AG04450 (cell line): ENCODE measurements at regions not wholly inside any gene's neighbourhood (a gene's known extent, or its start where the extent isn't known, plus 50 kb on each side); places are given as distances from the start of the nearest gene placed in this dataset.
"Not testable (repeated sequence)": the region's sequence is repeated elsewhere in the genome, so short reads cannot be mapped to it uniquely, and the experiment has no call there.

Source experiments
- CTCF ChIA-PET: fragments of 300-600, 350-600 bp; formaldehyde crosslinking; extraction: SDS; loops from one replicate; lab custom pipeline; 2022; ENCODE audit warnings: antibody characterized with exemption, inconsistent platforms; lab: Charles Lee
- POLR2A ChIA-PET: fragments of 350-600 bp; formaldehyde crosslinking; extraction: SDS; loops from one replicate; lab custom pipeline; 2021; ENCODE audit warnings: antibody characterized with exemption, inconsistent platforms; lab: Yijun Ruan, JAX
- DNase-seq: peaks from one replicate; pipeline ENCODE4 v3.0.0-alpha.2; 2011; ENCODE audit warnings: low read depth, low spot score
- H3K27ac ChIP-seq: one replicate; pipeline ENCODE4 v1.5.1; 2012; ENCODE audit warnings: low read depth, low read length, control low read depth
- H3K27me3 ChIP-seq: one replicate; pipeline ENCODE4 v1.6.0; 2012; ENCODE audit warnings: low read length; ENCODE audit not compliant: control insufficient read depth, insufficient read depth
- H3K4me3 ChIP-seq: 2 replicates; pipeline ENCODE4 v1.5.1; 2011; ENCODE audit warnings: mild to moderate bottlenecking, low read depth, low read length, control low read depth
- H3K9me3 ChIP-seq: 2 replicates; pipeline ENCODE4 v1.5.1; 2012; ENCODE audit warnings: low read length; ENCODE audit not compliant: control insufficient read depth, insufficient read depth
- CTCF ChIP-seq: IDR thresholded peaks from 2 replicates; pipeline ENCODE4 v1.5.1; 2011; ENCODE audit warnings: low read depth, low read length, control low read depth, inconsistent platforms

DNA sequence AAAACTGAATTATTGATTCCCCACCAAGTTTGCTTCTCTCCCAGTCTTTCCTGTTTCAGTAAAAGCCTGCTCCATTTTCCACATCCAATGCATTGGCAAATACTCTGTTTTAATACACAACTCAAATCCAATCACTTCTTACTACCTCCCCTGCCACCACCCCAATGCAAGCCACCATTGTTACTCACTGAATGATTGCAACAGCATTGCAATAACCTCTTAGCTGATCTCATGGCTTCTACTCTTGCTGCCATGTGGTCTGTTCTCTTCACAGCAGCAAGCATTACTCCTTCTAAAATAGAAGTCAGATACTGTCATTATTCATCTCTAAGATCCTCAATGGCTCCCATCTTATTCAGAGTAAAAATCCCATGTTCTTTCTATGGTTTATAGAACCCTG, 123.4 kb downstream of the ATP6V1G3 start:
- Histone ChIP-seq H3K9me3 (no peaks in the 10 kb centered on the region), H3K27ac (no peak overlapping the region), H3K27me3 (no peaks in the 10 kb centered on the region), H3K4me3 (no peak overlapping the region)
- no peak for TF ChIP-seq CTCF
- DNase-seq, result no peak
- ChIA-PET POLR2A (no interaction called here), CTCF (no interaction called here)

- POLR2A ChIA-PET, result no interaction called here
- Histone ChIP-seq H3K4me3 (no peak overlapping the region), H3K27me3 (no peaks in the 10 kb centered on the region), H3K27ac (no peak overlapping the region), H3K9me3 (no peaks in the 10 kb centered on the region)
- DNase-seq, result peak; percentile 8
- CTCF ChIA-PET, result no interaction called here
- TF ChIP-seq CTCF, result no peak
Observed at GRCh38 chr1:198416296-198416695, 124.2 kb downstream of the ATP6V1G3 start.

DNA sequence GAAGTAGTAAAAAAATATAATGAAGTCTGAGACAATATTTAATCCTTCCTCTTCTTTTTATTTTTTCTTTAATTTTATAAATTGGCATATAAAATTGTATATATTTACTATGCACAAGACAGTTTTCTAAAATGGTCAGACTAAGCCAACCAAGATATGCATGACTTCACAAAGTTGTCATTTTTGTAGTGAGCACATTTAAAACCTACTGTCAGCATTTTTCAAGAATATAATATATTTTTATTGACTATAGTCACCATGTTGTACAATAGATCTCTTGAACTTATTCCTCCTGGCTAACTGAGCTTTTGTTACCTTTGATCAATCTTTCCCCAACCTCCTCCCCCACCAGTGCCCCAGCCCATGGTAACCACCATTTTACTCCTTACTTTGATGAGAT, 129.2 kb downstream of the ATP6V1G3 start:
- ChIA-PET POLR2A (no interaction called here), CTCF (no interaction called here)
- H3K27me3 ChIP-seq, result no peaks in the 10 kb centered on the region
- DNase-seq, result no peak
- H3K9me3 ChIP-seq, result no peaks in the 10 kb centered on the region
- H3K4me3 ChIP-seq, result no peak overlapping the region
- H3K27ac ChIP-seq, result no peak overlapping the region
- TF ChIP-seq CTCF, result no peak

DNA sequence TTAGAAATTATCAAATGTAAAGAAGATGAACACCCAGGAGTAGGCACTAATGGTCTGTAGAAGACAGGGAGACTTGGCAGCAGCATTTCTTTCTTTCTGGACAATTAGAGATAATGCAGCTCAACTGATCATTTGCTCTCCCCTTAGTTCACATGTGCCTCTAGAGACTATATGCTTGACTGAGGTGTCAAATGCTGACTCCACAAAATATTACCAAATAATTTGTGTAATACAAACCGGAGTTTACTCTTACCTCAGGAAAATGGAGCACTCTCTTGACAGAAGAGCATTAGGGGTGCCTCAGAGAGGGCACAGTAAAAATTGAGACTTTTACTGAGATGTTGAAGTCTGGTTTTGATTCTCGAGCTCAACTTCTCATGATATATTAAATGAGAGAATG, 131.8 kb downstream of the ATP6V1G3 start:
- H3K9me3 ChIP-seq, result no peaks in the 10 kb centered on the region
- no peak for TF ChIP-seq CTCF
- no peak for DNase-seq
- POLR2A ChIA-PET, result no interaction called here
- CTCF ChIA-PET, result no interaction called here
- no peak overlapping the region for H3K27ac ChIP-seq
- H3K4me3 ChIP-seq, result no peak overlapping the region
- H3K27me3 ChIP-seq, result no peaks in the 10 kb centered on the region

DNA sequence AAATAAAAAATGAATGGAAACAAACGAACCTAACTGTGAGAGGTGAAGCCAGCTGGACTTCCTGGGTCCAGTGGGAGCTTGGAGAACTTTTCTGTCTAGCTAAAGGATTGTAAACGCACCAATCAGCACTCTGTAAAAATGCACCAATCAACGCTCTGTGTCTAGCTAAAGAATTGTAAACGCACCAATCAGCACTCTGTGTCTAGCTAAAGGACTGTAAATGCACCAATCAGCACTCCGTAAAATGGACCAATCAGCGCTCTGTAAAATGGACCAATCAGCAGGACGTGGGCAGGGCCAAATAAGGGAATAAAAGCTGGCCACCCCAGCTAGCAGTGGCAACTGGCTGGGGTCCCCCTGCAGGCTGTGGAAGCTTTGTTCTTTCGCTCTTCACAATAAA, 135.8 kb downstream of the ATP6V1G3 start:
- POLR2A ChIA-PET, H3K4me3 ChIP-seq, H3K27ac ChIP-seq, DNase-seq, H3K27me3 ChIP-seq, H3K9me3 ChIP-seq: not testable (repeated sequence)
- CTCF ChIA-PET, result interaction anchor here (1.1 kb wide), 1 partner anchor 26 kb away, joined by 4 read pairs; no protein-coding TSS in a partner anchor

DNA sequence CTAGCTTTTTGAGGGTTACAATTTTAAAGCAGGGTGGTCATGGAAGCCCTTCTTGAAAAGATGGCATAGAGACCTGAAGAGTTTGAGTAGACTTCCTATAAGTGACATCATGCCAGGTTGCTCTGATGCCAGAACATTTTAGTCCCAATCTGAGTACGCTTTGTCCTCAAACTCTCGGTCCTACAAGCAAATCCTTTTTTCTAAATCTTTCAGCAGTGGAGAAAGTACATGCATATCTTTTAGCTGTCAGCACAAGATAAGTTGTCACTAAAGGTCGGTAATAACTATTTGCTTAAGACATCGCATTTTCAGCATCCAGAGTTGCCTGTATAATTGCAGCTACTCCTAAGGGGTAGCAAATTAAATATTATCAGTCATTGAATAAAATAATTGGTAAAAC, 140.4 kb downstream of the ATP6V1G3 start:
- ChIA-PET CTCF (interaction anchor here (0.7 kb wide), 1 partner anchor 29 kb away, joined by 3 read pairs; no protein-coding TSS in a partner anchor), POLR2A (no interaction called here)
- Histone ChIP-seq H3K27ac (no peak overlapping the region), H3K9me3 (no peaks in the 10 kb centered on the region), H3K27me3 (no peaks in the 10 kb centered on the region), H3K4me3 (no peak overlapping the region)
- DNase-seq, result no peak
- no peak for TF ChIP-seq CTCF
